Activated CD4-positive, alpha-beta memory T cell treated with anti-CD3 and anti-CD28 coated beads, Interleukin-2, amount 10 ng/mL, durations not matched to agents 7 days and 5 days (primary cell): ENCODE measurements at regions not wholly inside any gene's neighbourhood (a gene's known extent, or its start where the extent isn't known, plus 50 kb on each side); places are given as distances from the start of the nearest gene placed in this dataset.

ENCODE experiments used
- CTCF ChIA-PET: fragments of 350-600 bp; sonication (Branson Sonifier 250); formaldehyde crosslinking; loops from one replicate; lab custom pipeline; 2021; ENCODE audit warnings: antibody characterized with exemption, inconsistent platforms; lab: Charles Lee
- POLR2A ChIA-PET: fragments of 350-600 bp; sonication (Branson Sonifier 250); formaldehyde crosslinking; loops from one replicate; lab custom pipeline; 2021; ENCODE audit warnings: antibody characterized with exemption; lab: Charles Lee
- DNase-seq: peaks from one replicate; pipeline ENCODE4 v3.0.0-alpha.2; 2020
- H3K27ac Mint-ChIP-seq: one replicate; pipeline ENCODE4 v1.8.0; 2021; ENCODE audit warnings: mild to moderate bottlenecking, mixed read lengths
- H3K27me3 Mint-ChIP-seq: one replicate; pipeline ENCODE4 v1.8.0; 2021; ENCODE audit warnings: mixed read lengths
- H3K36me3 Mint-ChIP-seq: one replicate; pipeline ENCODE4 v1.8.0; 2021; ENCODE audit warnings: low read depth, mixed read lengths
- H3K4me1 Mint-ChIP-seq: one replicate; pipeline ENCODE4 v1.8.0; 2021; ENCODE audit warnings: mixed read lengths
- H3K4me3 Mint-ChIP-seq: one replicate; pipeline ENCODE4 v1.8.0; 2021; ENCODE audit warnings: mild to moderate bottlenecking, mixed read lengths
- H3K9me3 Mint-ChIP-seq: one replicate; pipeline ENCODE4 v1.8.0; 2021; ENCODE audit warnings: mixed read lengths

DNA sequence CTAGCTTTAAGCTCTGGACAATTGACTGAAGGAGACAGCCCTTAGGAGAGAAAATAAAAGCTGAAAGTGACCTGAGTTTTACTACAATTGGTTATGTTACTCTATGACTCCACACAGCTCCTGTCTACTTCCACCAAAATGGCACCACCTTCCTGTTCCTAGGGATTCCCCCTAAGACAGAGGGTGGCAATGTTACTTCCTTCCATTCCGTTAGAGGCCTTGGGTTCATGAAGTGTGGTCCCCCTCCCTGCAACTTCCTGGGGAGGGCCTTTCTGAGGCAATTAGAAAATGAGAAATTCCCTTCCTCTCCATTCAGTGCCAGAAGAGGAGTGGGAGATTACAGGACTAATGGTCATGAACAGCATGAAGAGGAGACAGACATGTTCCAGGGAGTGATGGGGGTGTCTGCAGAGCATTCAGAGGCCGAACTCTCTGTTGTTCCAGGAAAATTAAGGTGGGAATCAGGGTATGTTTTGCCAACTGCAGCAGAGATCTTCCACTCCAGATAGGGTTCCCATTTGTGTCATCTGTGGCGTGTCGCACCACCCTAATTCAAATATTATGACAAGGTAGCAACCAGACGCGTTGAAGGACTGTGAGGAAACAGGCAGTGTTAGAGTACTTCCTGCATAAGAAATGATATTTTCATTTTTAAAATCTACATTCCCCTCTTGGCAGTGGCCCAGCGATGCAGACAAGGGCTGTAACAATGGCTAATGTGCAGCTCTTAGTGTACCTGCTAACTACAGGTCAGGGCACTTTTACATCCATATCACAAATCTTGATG lies 53.1 kb upstream of the TRIM67 start:
- no peak overlapping the region for H3K27ac Mint-ChIP-seq
- peaks cover 22% of the 10 kb centered on the region for H3K27me3 Mint-ChIP-seq
- H3K36me3 Mint-ChIP-seq: no peaks in the 10 kb centered on the region
- no peak for DNase-seq
- H3K4me3 Mint-ChIP-seq: no peak overlapping the region
- H3K9me3 Mint-ChIP-seq: no peaks in the 10 kb centered on the region
- peaks cover 2% of the 10 kb centered on the region for H3K4me1 Mint-ChIP-seq
- POLR2A ChIA-PET: no interaction called here
- CTCF ChIA-PET: no interaction called here

DNA sequence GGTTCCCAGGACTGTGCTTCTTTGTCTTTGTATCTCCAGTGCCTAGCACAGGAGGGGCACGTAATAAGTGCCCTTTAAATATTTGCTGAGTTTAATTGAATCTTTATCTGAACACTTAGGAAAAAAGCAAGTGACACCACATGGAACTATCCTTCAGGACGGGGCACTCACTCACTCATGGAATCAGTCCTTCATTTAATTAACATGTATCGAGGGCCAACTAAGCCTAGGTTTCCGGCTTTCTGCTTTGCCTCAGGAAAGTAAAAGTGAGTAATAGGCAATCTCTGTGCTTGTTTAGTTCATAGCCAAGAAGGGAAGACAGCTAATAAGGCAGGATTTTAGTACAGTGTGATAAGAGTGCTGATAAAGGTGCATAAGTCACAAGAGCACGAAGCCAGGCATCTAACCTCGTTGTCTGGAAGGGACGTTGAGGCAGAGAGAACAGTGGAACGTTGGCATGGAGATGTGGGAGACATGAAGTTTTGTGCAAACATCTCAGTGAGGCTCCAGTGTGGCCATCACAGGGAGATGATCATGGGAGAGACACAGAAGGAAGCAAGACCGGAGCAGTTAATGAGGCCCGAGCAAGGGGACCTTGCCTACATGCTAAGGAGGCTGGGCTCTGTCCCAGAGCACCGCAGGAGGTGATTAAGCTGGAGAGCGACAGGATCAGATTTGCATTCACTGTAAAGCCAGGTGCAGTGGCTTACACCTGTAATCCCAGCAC lies 54.1 kb upstream of the TRIM67 start:
- Mint-ChIP-seq H3K36me3 (no peaks in the 10 kb centered on the region), H3K27me3 (peaks cover 21% of the 10 kb centered on the region), H3K9me3 (no peaks in the 10 kb centered on the region), H3K27ac (no peak overlapping the region), H3K4me3 (no peak overlapping the region), H3K4me1 (peaks cover 2% of the 10 kb centered on the region)
- POLR2A ChIA-PET: no interaction called here
- DNase-seq: no peak
- CTCF ChIA-PET: no interaction called here

DNA sequence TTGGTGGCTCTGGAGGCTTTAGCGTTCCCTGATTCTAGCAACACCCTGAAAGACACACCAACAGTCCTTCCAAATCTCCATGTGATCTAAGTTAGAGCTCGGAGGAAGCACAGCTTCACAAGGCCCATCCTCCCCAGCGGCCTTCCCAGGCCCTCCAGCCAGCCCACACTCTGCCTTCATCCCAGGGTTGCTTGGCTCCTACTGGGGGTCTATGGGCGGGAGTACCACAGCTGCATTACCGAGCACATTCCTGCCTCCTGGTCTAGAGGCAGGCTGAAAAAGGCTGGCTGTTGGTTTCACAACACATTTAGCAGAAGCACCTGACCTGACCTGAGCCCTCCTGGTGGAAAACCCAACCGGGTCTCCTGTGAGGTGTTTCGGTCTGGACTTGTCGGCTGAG lies 54.7 kb upstream of the TRIM67 start:
- Mint-ChIP-seq H3K27ac (no peak overlapping the region), H3K4me3 (no peak overlapping the region), H3K27me3 (peaks cover 24% of the 10 kb centered on the region), H3K9me3 (no peaks in the 10 kb centered on the region), H3K36me3 (no peaks in the 10 kb centered on the region), H3K4me1 (peaks cover 2% of the 10 kb centered on the region)
- no peak for DNase-seq
- CTCF ChIA-PET: no interaction called here
- POLR2A ChIA-PET: no interaction called here

DNA sequence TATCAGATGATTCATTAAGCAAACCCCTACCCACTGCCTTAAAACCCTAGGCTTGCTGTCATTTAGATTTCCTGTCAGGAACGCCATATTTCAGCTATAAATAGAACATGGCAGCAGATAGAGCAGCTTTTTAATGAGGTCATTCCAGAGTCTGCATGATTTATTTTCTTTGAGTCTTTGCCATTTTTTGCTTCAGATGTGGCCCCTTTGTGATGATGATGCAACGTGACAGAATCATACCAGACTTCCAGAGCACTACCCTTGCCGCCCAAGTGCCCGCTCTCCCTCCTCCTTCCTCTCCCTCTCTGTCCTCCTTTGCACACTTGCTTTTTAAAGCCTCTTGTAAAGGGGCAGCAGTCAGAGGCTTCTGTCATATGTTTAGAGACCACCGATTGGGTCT lies 55.5 kb upstream of the TRIM67 start:
- H3K27me3 Mint-ChIP-seq: peaks cover 22% of the 10 kb centered on the region
- ChIA-PET CTCF (no interaction called here), POLR2A (no interaction called here)
- no peak for DNase-seq
- no peak overlapping the region for H3K4me3 Mint-ChIP-seq
- H3K27ac Mint-ChIP-seq: no peak overlapping the region
- no peaks in the 10 kb centered on the region for H3K9me3 Mint-ChIP-seq
- H3K4me1 Mint-ChIP-seq: peaks cover 2% of the 10 kb centered on the region
- H3K36me3 Mint-ChIP-seq: no peaks in the 10 kb centered on the region

DNA sequence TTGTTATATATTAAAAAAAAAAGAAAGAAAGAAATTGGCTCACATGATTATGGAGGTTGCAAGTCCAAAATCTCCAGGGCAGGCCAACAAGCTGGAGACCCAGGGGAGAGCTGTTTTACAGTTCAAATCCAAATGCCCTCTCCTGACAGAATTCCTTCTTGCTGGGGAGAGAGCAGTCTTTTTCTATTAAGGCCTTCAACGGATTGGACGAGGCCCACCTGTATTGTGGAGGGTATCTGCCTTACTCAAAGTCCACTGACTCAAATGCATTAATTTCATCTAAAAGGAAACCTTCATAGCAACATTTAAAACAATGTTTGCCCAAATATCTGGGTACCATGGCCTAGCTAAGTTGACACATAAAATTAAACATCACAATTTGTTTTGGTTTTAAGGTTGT lies 56.9 kb upstream of the TRIM67 start:
- H3K27ac Mint-ChIP-seq: no peak overlapping the region
- H3K27me3 Mint-ChIP-seq: peaks cover 22% of the 10 kb centered on the region
- no peaks in the 10 kb centered on the region for H3K36me3 Mint-ChIP-seq
- H3K4me1 Mint-ChIP-seq: peaks cover 2% of the 10 kb centered on the region
- ChIA-PET CTCF (no interaction called here), POLR2A (no interaction called here)
- H3K9me3 Mint-ChIP-seq: no peaks in the 10 kb centered on the region
- DNase-seq: no peak
- no peak overlapping the region for H3K4me3 Mint-ChIP-seq

DNA sequence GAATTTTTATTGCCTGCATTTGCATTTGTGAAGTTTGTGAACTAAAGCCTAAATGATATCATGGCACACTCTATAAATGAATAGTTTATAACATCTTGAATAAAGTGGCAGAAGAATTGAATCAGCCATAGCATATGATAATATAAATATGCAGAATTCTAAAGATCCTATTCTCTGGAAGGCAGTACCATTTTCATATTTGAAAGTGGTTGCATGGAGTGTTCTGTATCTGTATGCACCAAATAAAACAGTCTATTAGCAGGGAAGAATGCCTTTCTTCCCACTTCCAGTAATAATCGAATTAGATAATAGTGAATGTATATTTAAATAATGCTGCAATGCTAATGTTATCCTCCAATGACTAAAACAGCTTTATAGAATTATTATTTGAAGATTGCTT lies 57.9 kb upstream of the TRIM67 start:
- CTCF ChIA-PET: no interaction called here
- H3K27ac Mint-ChIP-seq: no peak overlapping the region
- no peaks in the 10 kb centered on the region for H3K9me3 Mint-ChIP-seq
- H3K4me3 Mint-ChIP-seq: no peak overlapping the region
- POLR2A ChIA-PET: no interaction called here
- peaks cover 22% of the 10 kb centered on the region for H3K27me3 Mint-ChIP-seq
- peaks cover 2% of the 10 kb centered on the region for H3K4me1 Mint-ChIP-seq
- DNase-seq: no peak
- H3K36me3 Mint-ChIP-seq: no peaks in the 10 kb centered on the region

DNA sequence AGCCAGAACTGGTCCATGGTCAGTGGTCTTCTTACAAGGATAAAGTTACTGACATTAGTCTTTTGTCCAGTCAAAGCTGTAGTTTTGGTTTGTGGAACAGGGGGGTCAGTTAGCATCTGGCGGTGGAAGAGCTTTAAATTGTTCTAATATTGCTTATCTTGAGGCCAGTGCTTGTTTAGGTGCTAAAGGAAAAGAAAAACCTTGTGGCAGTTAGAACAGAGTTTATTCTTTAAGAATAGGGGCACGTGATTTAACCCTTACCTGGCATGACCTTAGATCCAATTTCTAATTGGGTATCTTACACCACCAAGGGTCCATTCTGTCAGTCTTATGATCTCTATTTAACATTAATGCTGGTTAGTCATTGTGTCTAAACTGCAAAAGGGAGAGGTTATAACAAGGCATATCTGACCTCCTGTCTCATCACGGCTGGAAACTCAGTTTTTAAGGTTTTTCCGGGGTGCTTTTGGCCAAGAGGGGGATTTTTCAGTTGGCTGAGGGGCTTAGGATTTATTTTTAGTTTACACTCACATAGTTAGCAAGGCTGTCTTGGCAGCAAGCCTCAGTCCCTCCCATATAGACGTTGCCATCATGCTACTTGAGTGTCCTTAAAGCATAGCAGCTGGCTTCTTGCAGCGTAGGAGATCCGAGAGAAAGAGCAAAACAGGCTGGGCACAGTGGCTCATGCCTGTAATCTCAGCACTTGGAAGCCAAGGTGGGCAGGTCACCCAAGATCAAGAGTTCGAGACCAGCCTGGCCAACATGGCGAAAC lies 60.1 kb upstream of the FAM89A start:
- Mint-ChIP-seq H3K4me3 (no peak overlapping the region), H3K4me1 (no peaks in the 10 kb centered on the region), H3K27me3 (peaks cover 22% of the 10 kb centered on the region), H3K27ac (no peak overlapping the region), H3K9me3 (no peaks in the 10 kb centered on the region), H3K36me3 (no peaks in the 10 kb centered on the region)
- no peak for DNase-seq
- CTCF ChIA-PET: no interaction called here
- POLR2A ChIA-PET: no interaction called here

DNA sequence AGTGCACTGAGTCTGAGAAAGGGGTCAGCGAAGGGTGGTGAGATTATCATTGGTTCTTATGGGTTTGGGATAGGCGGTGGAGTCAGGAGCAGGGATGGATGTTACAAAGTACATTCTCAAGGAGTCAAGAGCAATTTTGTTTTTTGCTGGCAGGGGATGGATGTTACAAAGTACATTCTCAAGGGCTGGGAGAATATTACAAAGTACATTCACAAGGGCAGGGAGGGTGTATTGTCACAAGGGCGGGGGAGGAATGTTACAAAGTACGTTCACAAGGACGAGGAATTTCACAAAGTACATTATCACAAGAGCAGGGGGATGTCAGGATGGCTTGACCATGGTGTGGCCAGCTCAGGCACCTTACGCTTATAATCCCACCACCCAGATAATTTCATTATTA lies 59.3 kb upstream of the FAM89A start:
- CTCF ChIA-PET: no interaction called here
- DNase-seq: no peak
- Mint-ChIP-seq H3K36me3 (no peaks in the 10 kb centered on the region), H3K4me3 (no peak overlapping the region), H3K4me1 (no peaks in the 10 kb centered on the region), H3K27me3 (peaks cover 26% of the 10 kb centered on the region), H3K27ac (no peak overlapping the region), H3K9me3 (no peaks in the 10 kb centered on the region)
- POLR2A ChIA-PET: no interaction called here

DNA sequence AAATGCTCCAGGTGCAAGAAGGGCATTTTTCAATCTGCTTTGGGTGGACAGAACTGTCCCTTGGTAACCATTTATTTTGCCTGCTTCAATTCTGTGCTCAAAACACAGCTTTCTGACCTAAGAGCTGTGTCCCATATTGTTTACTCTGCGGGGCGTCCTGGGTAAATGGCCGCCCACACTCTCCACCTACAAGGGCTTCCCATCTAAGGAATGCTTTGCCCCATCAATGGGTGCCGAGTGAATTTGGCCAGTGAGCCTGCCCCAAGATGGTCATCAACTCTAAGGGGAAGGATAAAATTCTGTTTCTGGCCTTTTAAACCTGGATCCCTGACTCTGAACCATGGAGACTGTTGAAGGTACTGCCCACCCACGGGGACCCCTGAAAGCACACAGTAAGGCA lies 55.5 kb upstream of the FAM89A start:
- Mint-ChIP-seq H3K36me3 (no peaks in the 10 kb centered on the region), H3K4me3 (no peak overlapping the region), H3K4me1 (no peaks in the 10 kb centered on the region), H3K27ac (no peak overlapping the region), H3K27me3 (peaks cover 32% of the 10 kb centered on the region), H3K9me3 (no peaks in the 10 kb centered on the region)
- ChIA-PET POLR2A (no interaction called here), CTCF (no interaction called here)
- DNase-seq: no peak

DNA sequence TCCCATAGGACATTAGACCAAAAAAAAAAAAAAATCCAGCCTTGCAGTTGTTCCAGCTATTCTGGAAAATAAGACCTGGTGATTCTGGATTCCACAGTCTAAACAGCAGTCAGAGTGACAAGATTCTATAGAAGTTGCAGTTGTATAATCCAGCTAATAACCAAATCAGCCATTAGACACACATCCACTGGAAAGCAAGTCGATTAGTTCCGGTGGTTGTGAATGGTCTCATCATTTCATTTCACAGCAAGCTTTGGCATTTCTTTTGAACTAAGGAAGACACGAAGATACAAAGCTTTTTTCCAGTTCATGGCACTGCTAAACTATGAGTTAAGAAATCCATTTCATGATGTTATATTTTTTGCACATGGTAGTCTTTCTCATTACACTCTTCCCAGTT lies 54.4 kb upstream of the FAM89A start:
- CTCF ChIA-PET: no interaction called here
- H3K36me3 Mint-ChIP-seq: no peaks in the 10 kb centered on the region

DNA sequence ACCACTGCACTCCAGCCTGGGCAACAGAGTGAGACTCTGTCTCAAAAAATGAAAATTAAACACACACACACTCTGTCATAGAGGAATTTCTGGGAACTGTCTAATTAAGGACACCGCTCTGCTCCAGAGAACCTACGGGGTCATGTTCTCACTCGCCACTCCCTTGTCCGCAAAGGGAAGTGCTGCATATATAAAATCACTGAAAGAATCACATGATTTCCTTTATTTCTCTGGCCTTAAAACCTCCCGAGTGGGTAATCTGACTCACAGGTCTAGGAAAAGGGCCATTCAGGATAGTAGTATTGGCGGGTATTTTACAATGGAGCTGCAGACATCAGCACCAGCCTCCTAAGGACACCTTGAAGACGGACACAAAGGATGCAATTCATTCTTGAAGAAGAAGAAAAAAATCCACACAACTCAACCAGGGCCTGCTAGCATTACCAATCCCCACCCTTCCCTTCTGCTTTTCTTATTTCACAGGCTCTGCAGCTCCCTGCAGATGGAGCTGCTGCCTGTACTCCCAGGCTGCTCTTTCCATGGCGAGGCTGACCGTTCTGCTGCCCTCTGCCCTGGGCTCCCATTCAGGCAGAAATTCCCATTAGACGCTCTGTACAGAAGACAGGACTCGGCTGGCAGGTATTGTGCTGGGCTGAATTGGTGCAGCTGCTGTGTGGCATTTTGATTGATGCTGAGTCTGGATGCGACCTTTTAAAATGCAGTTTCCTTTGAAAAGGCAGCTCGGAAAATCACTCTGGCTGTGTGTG lies 53.3 kb upstream of the FAM89A start:
- Mint-ChIP-seq H3K4me3 (no peak overlapping the region), H3K36me3 (no peaks in the 10 kb centered on the region), H3K9me3 (no peaks in the 10 kb centered on the region), H3K4me1 (no peaks in the 10 kb centered on the region), H3K27me3 (peaks cover 32% of the 10 kb centered on the region), H3K27ac (no peak overlapping the region)
- no peak for DNase-seq
- CTCF ChIA-PET: interaction anchor here (1.1 to 1.9 kb wide), 5 partner anchors 9 to 189 kb away, joined by 3 to 4 read pairs (median 4); partner anchors contain the start of genes ARV1 and TTC13
- POLR2A ChIA-PET: no interaction called here

More for the DNA sequence above, 54.4 kb upstream of the FAM89A start:
- H3K27ac Mint-ChIP-seq: no peak overlapping the region
- POLR2A ChIA-PET: interaction anchor here (0.9 kb wide), 1 partner anchor 99 kb away, joined by 3 read pairs; no protein-coding TSS in a partner anchor
- H3K27me3 Mint-ChIP-seq: peaks cover 34% of the 10 kb centered on the region
- no peak overlapping the region for H3K4me3 Mint-ChIP-seq
- no peak for DNase-seq
- no peaks in the 10 kb centered on the region for H3K9me3 Mint-ChIP-seq
- no peaks in the 10 kb centered on the region for H3K4me1 Mint-ChIP-seq

DNA sequence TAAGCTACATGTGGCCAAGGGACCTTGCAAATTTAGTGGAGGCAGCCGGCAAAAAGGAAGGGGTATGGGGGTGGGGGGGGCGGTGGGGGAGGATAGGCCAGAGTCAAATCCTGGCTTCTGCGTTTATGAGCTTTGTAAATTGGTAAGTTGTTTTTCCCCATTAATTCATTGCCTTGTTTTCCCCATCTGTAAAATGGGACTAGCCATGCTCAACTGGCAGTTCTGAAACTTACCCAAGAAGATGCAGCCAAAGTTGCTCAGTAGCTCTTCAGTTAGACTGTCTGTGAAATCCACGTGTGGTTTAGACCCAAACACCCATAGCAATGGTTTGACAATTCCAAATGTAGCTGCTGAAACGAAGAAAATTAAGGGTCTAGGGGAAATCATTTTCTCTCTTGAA lies 52.3 kb upstream of the FAM89A start:
- POLR2A ChIA-PET: no interaction called here
- Mint-ChIP-seq H3K4me3 (no peak overlapping the region), H3K36me3 (no peaks in the 10 kb centered on the region), H3K27ac (no peak overlapping the region), H3K9me3 (no peaks in the 10 kb centered on the region), H3K4me1 (no peaks in the 10 kb centered on the region), H3K27me3 (peaks cover 31% of the 10 kb centered on the region)
- DNase-seq: no peak
- CTCF ChIA-PET: interaction anchor here (0.8 to 1.9 kb wide), 9 partner anchors 16 to 188 kb away, joined by 3 to 7 read pairs (median 3); partner anchors contain the start of genes ARV1 and TTC13
